ENCODE measurements at regions not wholly inside any gene's neighbourhood (a gene's known extent, or its start where the extent isn't known, plus 50 kb on each side); places are given as distances from the start of the nearest gene placed in this dataset.

GRCh38 chr9:135279385-135279784 lies 191.9 kb downstream of the OLFM1 start:
- no peak for TF ChIP-seq CTCF (IDR thresholded peaks at IDR 0.05; ENCODE audit: poor library complexity)
- no peak for TF ChIP-seq EZH2 (IDR thresholded peaks at IDR 0.05; ENCODE audit: borderline replicate concordance)
- TF ChIP-seq EZH2phosphoT487 (IDR thresholded peaks at IDR 0.05; ENCODE audit: low read depth, severe bottlenecking, unreplicated experiment), result no peak
